ENCODE measurements at regions not wholly inside any gene's neighbourhood (a gene's known extent, or its start where the extent isn't known, plus 50 kb on each side); places are given as distances from the start of the nearest gene placed in this dataset.
A peak's percentile ranks its signal among the peaks of the same experiment; 100 is the strongest.

GRCh38 chr18:5620289-5620688 lies 76.5 kb upstream of the EPB41L3 start:
- Histone ChIP-seq H3K4me3 (ENCODE audit: low read length) (no peak overlapping the region), H3K4me1 (ENCODE audit: control insufficient read depth, insufficient read depth, low read length) (peaks cover 44% of the 10 kb centered on the region), H3K9me3 (ENCODE audit: control insufficient read depth, low read length) (no peaks in the 10 kb centered on the region), H3K27me3 (replicated peaks; ENCODE audit: control insufficient read depth, insufficient read depth, low read length) (no peaks in the 10 kb centered on the region), H3K36me3 (ENCODE audit: control insufficient read depth, insufficient read depth, low read length, severe bottlenecking) (no peaks in the 10 kb centered on the region), H3K9ac (ENCODE audit: low read length) (no peak overlapping the region)
- peak; percentile 7 for DNase-seq (ENCODE audit: low read depth)

DNA sequence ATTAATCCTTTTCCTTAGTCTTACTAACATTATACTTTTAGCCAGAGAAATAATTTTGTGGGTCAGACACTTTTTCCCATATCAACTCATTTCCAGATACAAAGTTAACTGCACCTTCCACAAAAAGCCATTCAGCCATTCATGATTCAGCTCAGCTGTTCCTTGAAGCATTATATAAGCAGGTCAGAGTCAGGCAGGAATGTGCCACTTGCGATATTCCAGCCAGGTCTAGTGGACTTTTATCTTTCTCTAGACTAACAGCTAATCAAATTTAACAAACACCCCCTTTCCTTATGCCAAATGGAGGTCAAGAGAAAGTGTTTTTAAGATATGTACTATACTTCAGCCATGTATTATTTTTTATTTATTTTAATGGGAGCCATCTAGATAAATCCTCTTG lies 75.6 kb upstream of the EPB41L3 start:
- H3K27me3 ChIP-seq (replicated peaks; ENCODE audit: control insufficient read depth, insufficient read depth, low read length) = no peaks in the 10 kb centered on the region
- no peak for DNase-seq (ENCODE audit: low read depth)
- peaks cover 49% of the 10 kb centered on the region for H3K4me1 ChIP-seq (ENCODE audit: control insufficient read depth, insufficient read depth, low read length)
- no peaks in the 10 kb centered on the region for H3K9me3 ChIP-seq (ENCODE audit: control insufficient read depth, low read length)
- no peaks in the 10 kb centered on the region for H3K36me3 ChIP-seq (ENCODE audit: control insufficient read depth, insufficient read depth, low read length, severe bottlenecking)
- H3K4me3 ChIP-seq (ENCODE audit: low read length) = no peak overlapping the region
- no peak overlapping the region for H3K9ac ChIP-seq (ENCODE audit: low read length)

DNA sequence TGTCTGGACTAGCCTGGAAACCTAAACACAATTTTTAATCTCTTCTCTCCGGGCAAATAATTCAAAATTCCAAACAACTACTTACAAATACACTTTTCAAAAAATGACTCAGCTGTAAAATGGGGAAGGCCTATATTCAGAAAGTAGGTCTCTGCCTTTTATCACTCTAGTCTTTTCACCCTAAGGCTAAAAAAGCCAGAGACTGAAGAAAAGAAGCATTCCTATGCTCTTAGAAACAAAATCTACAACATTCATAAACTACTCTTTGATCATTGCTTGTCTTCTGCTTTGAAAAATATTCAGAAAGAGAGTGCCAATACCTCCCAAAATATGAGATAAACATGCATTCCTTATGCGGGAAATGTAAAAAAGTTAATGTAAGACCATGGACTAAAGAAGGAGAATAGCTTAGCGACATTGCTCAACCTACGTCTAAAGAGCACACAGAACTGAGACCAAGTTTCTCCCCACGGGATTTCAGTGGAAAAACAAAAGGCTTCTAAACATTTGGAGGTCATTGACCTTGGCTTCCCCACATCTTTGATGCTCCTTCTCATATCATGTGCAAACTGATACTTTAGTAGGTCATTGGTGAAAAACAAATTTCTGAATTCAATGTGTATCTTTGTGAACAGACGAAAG lies 74.4 kb upstream of the EPB41L3 start:
- Histone ChIP-seq H3K9ac (ENCODE audit: low read length) (peak overlapping the region; percentile 10), H3K36me3 (ENCODE audit: control insufficient read depth, insufficient read depth, low read length, severe bottlenecking) (no peaks in the 10 kb centered on the region), H3K27me3 (replicated peaks; ENCODE audit: control insufficient read depth, insufficient read depth, low read length) (no peaks in the 10 kb centered on the region), H3K4me1 (ENCODE audit: control insufficient read depth, insufficient read depth, low read length) (peaks cover 51% of the 10 kb centered on the region), H3K4me3 (ENCODE audit: low read length) (peak overlapping the region; percentile 53), H3K9me3 (ENCODE audit: control insufficient read depth, low read length) (no peaks in the 10 kb centered on the region)
- no peak for DNase-seq (ENCODE audit: low read depth)

DNA sequence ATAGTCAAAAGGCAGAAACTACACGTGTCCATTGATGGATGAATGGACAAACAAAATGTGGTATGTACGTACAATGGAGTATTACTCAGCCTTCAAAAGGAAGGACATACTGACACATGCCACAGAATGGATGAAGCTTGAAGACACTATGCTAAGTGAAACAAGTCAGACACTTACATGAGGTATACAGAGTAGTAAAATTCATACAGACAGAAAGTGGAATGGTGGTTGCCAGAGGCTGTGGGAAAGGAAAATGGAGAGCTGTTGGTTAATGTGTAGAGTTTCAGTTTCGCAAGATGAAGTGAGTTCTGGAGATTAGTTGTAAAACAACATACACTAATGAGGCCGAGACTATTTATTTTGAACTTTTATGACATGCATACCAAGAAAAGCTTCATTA lies 67.4 kb upstream of the EPB41L3 start:
- Histone ChIP-seq H3K4me3 (ENCODE audit: low read length) (no peak overlapping the region), H3K27me3 (replicated peaks; ENCODE audit: control insufficient read depth, insufficient read depth, low read length) (no peaks in the 10 kb centered on the region), H3K9me3 (ENCODE audit: control insufficient read depth, low read length) (no peaks in the 10 kb centered on the region), H3K36me3 (ENCODE audit: control insufficient read depth, insufficient read depth, low read length, severe bottlenecking) (no peaks in the 10 kb centered on the region), H3K4me1 (ENCODE audit: control insufficient read depth, insufficient read depth, low read length) (peaks cover 7% of the 10 kb centered on the region), H3K9ac (ENCODE audit: low read length) (no peak overlapping the region)
- DNase-seq (ENCODE audit: low read depth) = no peak

GRCh38 chr18:5608846-5609245 lies 65.0 kb upstream of the EPB41L3 start:
- DNase-seq (ENCODE audit: low read depth) = no peak
- Histone ChIP-seq H3K4me1 (ENCODE audit: control insufficient read depth, insufficient read depth, low read length) (no peaks in the 10 kb centered on the region), H3K36me3 (ENCODE audit: control insufficient read depth, insufficient read depth, low read length, severe bottlenecking) (no peaks in the 10 kb centered on the region), H3K9ac (ENCODE audit: low read length) (no peak overlapping the region), H3K4me3 (ENCODE audit: low read length) (no peak overlapping the region), H3K27me3 (replicated peaks; ENCODE audit: control insufficient read depth, insufficient read depth, low read length) (no peaks in the 10 kb centered on the region), H3K9me3 (ENCODE audit: control insufficient read depth, low read length) (no peaks in the 10 kb centered on the region)

DNA sequence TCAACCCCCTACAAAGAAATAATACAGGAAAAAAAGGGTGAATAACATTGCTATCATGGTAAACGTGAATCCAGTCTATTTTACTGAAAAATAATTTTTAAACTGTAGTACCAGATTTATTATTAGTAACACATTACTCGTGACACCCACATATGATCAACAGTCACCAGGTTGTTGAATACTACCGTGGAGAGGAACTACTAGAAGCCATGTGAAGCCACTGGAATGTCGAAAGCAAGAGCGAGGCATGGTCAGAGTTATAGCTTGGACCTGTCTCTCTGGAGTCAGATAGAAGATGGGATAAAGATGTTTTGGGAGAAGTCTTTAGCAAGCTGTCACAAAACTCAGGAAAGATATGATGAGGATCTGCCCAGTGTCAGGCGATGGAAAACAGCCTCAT lies 63.2 kb upstream of the EPB41L3 start:
- Histone ChIP-seq H3K27me3 (replicated peaks; ENCODE audit: control insufficient read depth, insufficient read depth, low read length) (no peaks in the 10 kb centered on the region), H3K9me3 (ENCODE audit: control insufficient read depth, low read length) (no peaks in the 10 kb centered on the region), H3K4me3 (ENCODE audit: low read length) (no peak overlapping the region), H3K36me3 (ENCODE audit: control insufficient read depth, insufficient read depth, low read length, severe bottlenecking) (no peaks in the 10 kb centered on the region), H3K9ac (ENCODE audit: low read length) (no peak overlapping the region), H3K4me1 (ENCODE audit: control insufficient read depth, insufficient read depth, low read length) (no peaks in the 10 kb centered on the region)
- DNase-seq (ENCODE audit: low read depth) = no peak

- DNase-seq (ENCODE audit: low read depth) = no peak
- H3K4me3 ChIP-seq (ENCODE audit: low read length) = no peak overlapping the region
- peaks cover 12% of the 10 kb centered on the region for H3K4me1 ChIP-seq (ENCODE audit: control insufficient read depth, insufficient read depth, low read length)
- H3K9ac ChIP-seq (ENCODE audit: low read length) = no peak overlapping the region
- no peaks in the 10 kb centered on the region for H3K9me3 ChIP-seq (ENCODE audit: control insufficient read depth, low read length)
- H3K27me3 ChIP-seq (replicated peaks; ENCODE audit: control insufficient read depth, insufficient read depth, low read length) = no peaks in the 10 kb centered on the region
- H3K36me3 ChIP-seq (ENCODE audit: control insufficient read depth, insufficient read depth, low read length, severe bottlenecking) = no peaks in the 10 kb centered on the region
Observed at GRCh38 chr18:5604778-5605177, 61.0 kb upstream of the EPB41L3 start.

DNA sequence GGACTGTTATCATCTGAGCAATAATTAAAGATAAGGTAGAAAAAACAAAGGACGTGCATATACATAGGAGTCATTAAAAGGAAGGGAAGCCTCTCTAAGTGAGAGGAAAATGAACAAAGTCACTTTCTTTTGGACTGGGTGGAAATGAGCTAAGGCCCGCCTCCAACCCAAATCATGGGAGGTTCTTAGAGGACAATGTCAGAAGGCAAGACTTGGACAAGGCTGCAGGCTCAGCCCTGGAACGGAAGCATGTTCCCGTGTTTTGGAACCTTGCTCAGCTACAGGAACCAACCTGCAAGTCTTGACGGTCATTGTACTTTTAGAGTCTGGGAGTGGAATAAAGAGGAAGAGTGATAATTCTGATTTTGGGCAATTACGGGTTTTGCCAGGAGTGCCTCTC lies 59.4 kb upstream of the EPB41L3 start:
- no peaks in the 10 kb centered on the region for H3K27me3 ChIP-seq (replicated peaks; ENCODE audit: control insufficient read depth, insufficient read depth, low read length)
- H3K9ac ChIP-seq (ENCODE audit: low read length) = no peak overlapping the region

DNA sequence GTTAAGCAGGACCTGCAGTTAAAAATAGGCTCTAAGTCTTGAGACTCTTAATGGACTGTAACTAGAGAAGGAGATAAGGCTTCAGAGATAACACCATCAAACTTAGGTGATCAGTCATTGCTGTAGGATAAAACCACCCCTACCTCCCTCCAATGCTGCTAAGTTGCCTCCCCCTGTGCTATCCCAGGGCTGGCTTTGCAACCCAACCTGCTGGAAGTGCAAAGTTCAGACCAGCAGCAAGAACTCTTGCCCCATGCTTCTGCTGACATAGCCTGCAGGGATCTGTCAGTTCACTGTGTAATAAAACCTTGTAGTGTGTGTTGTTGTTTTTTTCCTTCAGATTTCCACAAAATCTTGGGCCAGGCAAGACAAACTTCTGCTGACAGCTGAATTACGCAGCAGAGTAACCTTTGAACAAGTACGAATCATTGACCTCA lies 57.4 kb upstream of the EPB41L3 start:
- H3K9me3 ChIP-seq (ENCODE audit: control insufficient read depth, low read length) = no peaks in the 10 kb centered on the region
- H3K4me1 ChIP-seq (ENCODE audit: control insufficient read depth, insufficient read depth, low read length) = peaks cover 15% of the 10 kb centered on the region
- no peak for DNase-seq (ENCODE audit: low read depth)
- no peaks in the 10 kb centered on the region for H3K27me3 ChIP-seq (replicated peaks; ENCODE audit: control insufficient read depth, insufficient read depth, low read length)
- no peak overlapping the region for H3K4me3 ChIP-seq (ENCODE audit: low read length)
- peak overlapping the region; percentile 38 for H3K9ac ChIP-seq (ENCODE audit: low read length)
- no peaks in the 10 kb centered on the region for H3K36me3 ChIP-seq (ENCODE audit: control insufficient read depth, insufficient read depth, low read length, severe bottlenecking)

More for the DNA sequence above, 59.4 kb upstream of the EPB41L3 start:
- Histone ChIP-seq H3K4me1 (ENCODE audit: control insufficient read depth, insufficient read depth, low read length) (peaks cover 12% of the 10 kb centered on the region), H3K9me3 (ENCODE audit: control insufficient read depth, low read length) (no peaks in the 10 kb centered on the region), H3K4me3 (ENCODE audit: low read length) (no peak overlapping the region), H3K36me3 (ENCODE audit: control insufficient read depth, insufficient read depth, low read length, severe bottlenecking) (no peaks in the 10 kb centered on the region)
- DNase-seq (ENCODE audit: low read depth) = no peak

- H3K9ac ChIP-seq (ENCODE audit: low read length) = peak overlapping the region; percentile 38
- no peaks in the 10 kb centered on the region for H3K36me3 ChIP-seq (ENCODE audit: control insufficient read depth, insufficient read depth, low read length, severe bottlenecking)
- no peaks in the 10 kb centered on the region for H3K9me3 ChIP-seq (ENCODE audit: control insufficient read depth, low read length)
- DNase-seq (ENCODE audit: low read depth) = peak; percentile 64
- H3K27me3 ChIP-seq (replicated peaks; ENCODE audit: control insufficient read depth, insufficient read depth, low read length) = no peaks in the 10 kb centered on the region
- peaks cover 15% of the 10 kb centered on the region for H3K4me1 ChIP-seq (ENCODE audit: control insufficient read depth, insufficient read depth, low read length)
- no peak overlapping the region for H3K4me3 ChIP-seq (ENCODE audit: low read length)
Observed at GRCh38 chr18:5600378-5601071, 56.7 kb upstream of the EPB41L3 start.

DNA sequence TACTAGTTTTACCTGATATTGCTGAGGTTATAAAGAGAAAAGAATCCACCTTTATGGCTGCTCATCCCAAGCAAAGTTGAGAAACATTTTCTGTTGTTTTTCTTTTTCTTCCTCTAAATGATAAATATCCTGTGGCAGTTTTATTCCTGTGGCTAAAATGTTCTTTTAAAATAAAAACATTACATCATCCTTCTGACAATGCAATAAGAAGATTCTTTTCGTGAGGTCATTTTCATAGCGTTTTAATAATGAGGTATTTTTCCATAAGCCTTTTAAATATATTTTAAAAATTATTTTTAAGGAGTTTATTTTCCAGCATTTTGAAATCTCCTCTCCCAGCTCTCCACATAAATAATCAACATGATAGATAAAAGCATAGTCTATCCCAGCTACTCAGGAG lies 52.8 kb upstream of the EPB41L3 start:
- Histone ChIP-seq H3K4me1 (ENCODE audit: control insufficient read depth, insufficient read depth, low read length) (peaks cover 14% of the 10 kb centered on the region), H3K9ac (ENCODE audit: low read length) (no peak overlapping the region), H3K36me3 (ENCODE audit: control insufficient read depth, insufficient read depth, low read length, severe bottlenecking) (no peaks in the 10 kb centered on the region), H3K9me3 (ENCODE audit: control insufficient read depth, low read length) (no peaks in the 10 kb centered on the region), H3K27me3 (replicated peaks; ENCODE audit: control insufficient read depth, insufficient read depth, low read length) (no peaks in the 10 kb centered on the region), H3K4me3 (ENCODE audit: low read length) (no peak overlapping the region)
- no peak for DNase-seq (ENCODE audit: low read depth)
